Fibroblast of the aortic adventitia (primary cell): ENCODE measurements at regions not wholly inside any gene's neighbourhood (a gene's known extent, or its start where the extent isn't known, plus 50 kb on each side); places are given as distances from the start of the nearest gene placed in this dataset.

Experiments
- DNase-seq: peaks from one replicate; pipeline ENCODE4 v3.0.0-alpha.2; 2010; ENCODE audit warnings: low read depth
- H3K4me3 ChIP-seq: 2 replicates; pipeline ENCODE4 v1.5.1; 2011; ENCODE audit warnings: low read depth, mild to moderate bottlenecking, control low read depth, low read length, moderate library complexity
- TF ChIP-seq, protein P1 (sequence below): IDR thresholded peaks from 2 replicates; pipeline ENCODE4 v1.5.1; 2011; ENCODE audit warnings: mild to moderate bottlenecking, low read length, control low read depth, inconsistent platforms; ENCODE audit not compliant: insufficient read depth

DNA sequence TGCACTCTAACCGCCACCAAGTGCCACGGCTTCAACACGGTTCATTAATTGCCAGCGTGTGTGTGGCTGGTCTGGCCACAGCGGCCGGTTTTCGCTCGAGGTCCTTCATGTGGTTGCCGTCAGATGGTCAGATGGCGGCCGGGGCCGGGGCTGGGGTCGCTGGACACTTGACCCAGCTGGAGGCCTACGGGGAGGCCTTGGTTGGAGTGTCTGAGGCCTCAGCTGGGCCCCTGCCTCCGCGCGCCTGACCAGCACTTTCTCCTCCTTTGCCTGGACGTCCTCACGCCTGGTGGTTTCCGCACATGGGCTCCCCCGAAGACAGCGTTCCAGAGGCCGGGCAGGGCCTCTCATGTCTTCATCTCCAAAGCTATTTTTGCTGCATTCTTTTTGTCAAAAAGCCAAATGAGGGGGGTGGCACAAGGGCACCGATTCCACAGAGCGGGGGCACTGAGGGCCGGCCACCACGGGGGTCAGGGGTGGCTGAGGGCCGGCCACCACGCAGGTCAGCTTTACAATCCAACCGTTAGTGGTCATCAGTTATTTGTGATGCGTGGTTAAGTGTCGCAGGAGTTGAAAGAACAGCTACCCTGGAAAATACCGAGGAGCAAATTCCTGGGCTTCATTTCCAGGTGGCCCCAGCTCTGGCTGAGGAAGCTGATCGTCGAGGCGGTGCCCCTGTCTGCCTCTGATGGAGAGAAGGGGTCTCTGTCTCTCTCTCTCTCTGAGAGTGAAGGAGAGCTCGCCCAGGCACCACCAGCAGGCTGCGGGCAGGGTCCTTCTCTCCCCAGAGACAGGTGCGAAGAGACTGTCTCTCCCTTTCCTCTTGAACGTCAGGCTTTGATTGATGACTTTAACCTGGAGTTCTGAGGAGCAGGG lies 50.5 kb upstream of the FRMD1 start:
- TF ChIP-seq, protein P1, sequence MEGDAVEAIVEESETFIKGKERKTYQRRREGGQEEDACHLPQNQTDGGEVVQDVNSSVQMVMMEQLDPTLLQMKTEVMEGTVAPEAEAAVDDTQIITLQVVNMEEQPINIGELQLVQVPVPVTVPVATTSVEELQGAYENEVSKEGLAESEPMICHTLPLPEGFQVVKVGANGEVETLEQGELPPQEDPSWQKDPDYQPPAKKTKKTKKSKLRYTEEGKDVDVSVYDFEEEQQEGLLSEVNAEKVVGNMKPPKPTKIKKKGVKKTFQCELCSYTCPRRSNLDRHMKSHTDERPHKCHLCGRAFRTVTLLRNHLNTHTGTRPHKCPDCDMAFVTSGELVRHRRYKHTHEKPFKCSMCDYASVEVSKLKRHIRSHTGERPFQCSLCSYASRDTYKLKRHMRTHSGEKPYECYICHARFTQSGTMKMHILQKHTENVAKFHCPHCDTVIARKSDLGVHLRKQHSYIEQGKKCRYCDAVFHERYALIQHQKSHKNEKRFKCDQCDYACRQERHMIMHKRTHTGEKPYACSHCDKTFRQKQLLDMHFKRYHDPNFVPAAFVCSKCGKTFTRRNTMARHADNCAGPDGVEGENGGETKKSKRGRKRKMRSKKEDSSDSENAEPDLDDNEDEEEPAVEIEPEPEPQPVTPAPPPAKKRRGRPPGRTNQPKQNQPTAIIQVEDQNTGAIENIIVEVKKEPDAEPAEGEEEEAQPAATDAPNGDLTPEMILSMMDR: no peak
- no peak for DNase-seq
- no peak overlapping the region for H3K4me3 ChIP-seq

DNA sequence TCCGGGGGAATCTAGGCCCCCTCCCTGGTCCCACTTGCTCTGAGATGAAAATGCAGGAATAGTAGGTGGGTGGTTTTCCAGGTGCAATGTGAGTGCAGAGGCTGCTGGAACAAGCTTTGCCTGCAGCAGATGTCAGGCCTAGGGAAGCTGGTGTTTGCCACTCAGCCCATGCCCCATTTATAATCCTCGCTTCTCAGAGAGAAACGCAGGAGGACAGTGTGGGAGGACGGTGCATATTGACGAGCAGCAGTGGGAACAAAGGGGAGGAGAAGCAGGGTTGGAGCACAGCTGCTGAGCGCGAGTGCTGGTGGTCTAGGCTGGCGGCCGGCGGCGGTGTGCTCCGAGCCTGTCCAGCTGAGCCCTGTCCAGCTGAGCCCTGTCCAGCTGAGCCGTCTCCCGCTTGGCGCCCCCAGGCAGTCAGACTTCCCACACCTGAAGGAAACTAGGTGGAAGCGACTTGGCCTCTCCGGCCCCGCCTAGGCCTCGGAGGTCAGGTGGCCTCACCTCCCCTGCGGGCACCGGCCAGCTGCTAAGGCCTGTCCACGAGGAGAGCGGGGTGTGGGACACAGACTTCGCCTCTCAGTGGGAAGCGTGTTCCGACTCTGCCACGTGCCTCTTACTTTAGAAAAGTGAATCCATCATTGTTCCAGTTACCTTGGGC lies 49.7 kb upstream of the FRMD1 start:
- no peak overlapping the region for H3K4me3 ChIP-seq
- DNase-seq: no peak
- TF ChIP-seq, protein P1: no peak
